ENCODE measurements at regions not wholly inside any gene's neighbourhood (a gene's known extent, or its start where the extent isn't known, plus 50 kb on each side); places are given as distances from the start of the nearest gene placed in this dataset.

DNA sequence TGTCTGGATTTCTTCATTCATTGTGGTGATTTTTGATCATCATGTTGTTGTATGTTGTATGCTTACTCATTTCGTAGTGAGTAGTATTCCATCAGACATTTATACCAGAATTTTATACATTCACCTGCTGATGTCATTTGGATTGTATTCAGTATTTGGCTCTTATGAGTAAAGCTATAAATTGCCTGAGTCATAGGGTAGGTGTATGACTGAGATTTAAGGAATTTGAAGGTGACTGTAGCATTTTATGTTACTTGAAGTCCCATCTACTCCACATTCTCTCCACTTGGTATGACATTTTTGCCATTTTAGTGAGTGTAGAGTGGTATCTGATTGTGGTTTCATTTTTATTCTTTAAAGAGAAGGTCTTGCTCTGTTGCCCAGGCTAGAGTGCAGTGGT, 548.2 kb downstream of the TBC1D22A start:
- TF ChIP-seq SMC3 (IDR thresholded peaks at IDR 0.05; ENCODE audit: low read depth, low read length), result no peak
- no peak for TF ChIP-seq CTCF (conservative IDR thresholded peaks at IDR 0.05; ENCODE audit: low read depth, low read length)
- TF ChIP-seq CEBPB (IDR thresholded peaks at IDR 0.05; ENCODE audit: low read depth, low read length), result no peak
- TF ChIP-seq POLR2A (IDR thresholded peaks at IDR 0.05; ENCODE audit: low read depth, low read length), result no peak
- TF ChIP-seq MXI1 (IDR thresholded peaks at IDR 0.05; ENCODE audit: borderline replicate concordance, low read depth, low read length), result no peak

All from IMR-90 (cell line).